ENCODE measurements at regions not wholly inside any gene's neighbourhood (a gene's known extent, or its start where the extent isn't known, plus 50 kb on each side); places are given as distances from the start of the nearest gene placed in this dataset.

DNA sequence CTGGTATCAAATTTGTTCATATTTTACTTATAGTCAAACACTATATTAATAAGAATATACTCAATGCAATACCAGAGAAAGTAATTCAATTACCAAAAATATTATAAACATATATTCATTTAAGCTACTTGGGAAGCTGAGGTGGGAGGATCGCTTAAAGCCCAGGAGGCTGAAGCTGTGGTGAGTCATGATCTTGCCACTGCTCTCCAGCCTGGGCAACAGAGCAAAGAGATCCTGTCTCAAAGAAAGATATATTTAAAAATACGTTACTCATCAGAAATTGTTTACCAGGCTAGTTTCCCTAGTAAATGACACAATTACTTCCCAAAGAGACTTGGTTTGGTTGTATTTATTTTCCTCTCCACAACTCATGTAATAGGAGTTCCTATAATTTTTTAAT is 433.6 kb downstream of the GASK1B start:
- TF ChIP-seq CTCF (IDR thresholded peaks at IDR 0.05): no peak
- TF ChIP-seq IRF3 (IDR thresholded peaks at IDR 0.05; ENCODE audit: low read depth, low read length): no peak
- no peak for TF ChIP-seq REST (IDR thresholded peaks at IDR 0.05; ENCODE audit: low read depth, low read length)
- no peak for TF ChIP-seq SIN3A (IDR thresholded peaks at IDR 0.05; ENCODE audit: borderline replicate concordance, low read depth, low read length)
- TF ChIP-seq EP300 (IDR thresholded peaks at IDR 0.05; ENCODE audit: borderline replicate concordance in 1 of 2, low read depth in 1 of 2, low read length in 1 of 2): no peak
- no peak for TF ChIP-seq CHD2 (IDR thresholded peaks at IDR 0.05; ENCODE audit: low read length, partially characterized antibody)
- TF ChIP-seq NFIC (IDR thresholded peaks at IDR 0.05; ENCODE audit: borderline replicate concordance): no peak
- no peak for TF ChIP-seq SMC3 (IDR thresholded peaks at IDR 0.05; ENCODE audit: low read depth, low read length)
- TF ChIP-seq POLR2AphosphoS5 (IDR thresholded peaks at IDR 0.05; ENCODE audit: low read depth, low read length): no peak
- no peak for TF ChIP-seq USF2 (IDR thresholded peaks at IDR 0.05; ENCODE audit: borderline replicate concordance, low read depth, low read length)
- TF ChIP-seq NRF1 (IDR thresholded peaks at IDR 0.05; ENCODE audit: low read depth, low read length): no peak
- no peak for TF ChIP-seq RFX5 (IDR thresholded peaks at IDR 0.05; ENCODE audit: low read length)
- TF ChIP-seq TAF1 (IDR thresholded peaks at IDR 0.05; ENCODE audit: borderline replicate concordance, low read depth, low read length): no peak
- TF ChIP-seq, protein P1, sequence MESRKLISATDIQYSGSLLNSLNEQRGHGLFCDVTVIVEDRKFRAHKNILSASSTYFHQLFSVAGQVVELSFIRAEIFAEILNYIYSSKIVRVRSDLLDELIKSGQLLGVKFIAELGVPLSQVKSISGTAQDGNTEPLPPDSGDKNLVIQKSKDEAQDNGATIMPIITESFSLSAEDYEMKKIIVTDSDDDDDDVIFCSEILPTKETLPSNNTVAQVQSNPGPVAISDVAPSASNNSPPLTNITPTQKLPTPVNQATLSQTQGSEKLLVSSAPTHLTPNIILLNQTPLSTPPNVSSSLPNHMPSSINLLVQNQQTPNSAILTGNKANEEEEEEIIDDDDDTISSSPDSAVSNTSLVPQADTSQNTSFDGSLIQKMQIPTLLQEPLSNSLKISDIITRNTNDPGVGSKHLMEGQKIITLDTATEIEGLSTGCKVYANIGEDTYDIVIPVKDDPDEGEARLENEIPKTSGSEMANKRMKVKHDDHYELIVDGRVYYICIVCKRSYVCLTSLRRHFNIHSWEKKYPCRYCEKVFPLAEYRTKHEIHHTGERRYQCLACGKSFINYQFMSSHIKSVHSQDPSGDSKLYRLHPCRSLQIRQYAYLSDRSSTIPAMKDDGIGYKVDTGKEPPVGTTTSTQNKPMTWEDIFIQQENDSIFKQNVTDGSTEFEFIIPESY (IDR thresholded peaks at IDR 0.05; ENCODE audit: borderline replicate concordance, low read depth): no peak
